Activated naive CD8-positive, alpha-beta T cell treated with anti-CD3 and anti-CD28 coated beads, Interleukin-2, amount 50 U/mL, for 24 hours (primary cell): ENCODE measurements at regions not wholly inside any gene's neighbourhood (a gene's known extent, or its start where the extent isn't known, plus 50 kb on each side); places are given as distances from the start of the nearest gene placed in this dataset.

Experiments used
- ATAC-seq: fragments of 150-1000 bp; cut with Tn5 transposase; one replicate; pipeline ENCODE4 v1.10.0; 2021
- DNase-seq: peaks from one replicate; pipeline ENCODE4 v3.0.0; 2021
- H3K27ac Mint-ChIP-seq: one replicate; pipeline ENCODE4 v1.8.0; 2021; ENCODE audit warnings: mild to moderate bottlenecking, mixed read lengths
- H3K27me3 Mint-ChIP-seq: one replicate; pipeline ENCODE4 v1.8.0; 2021; ENCODE audit warnings: mixed read lengths
- H3K36me3 Mint-ChIP-seq: one replicate; pipeline ENCODE4 v1.8.0; 2021; ENCODE audit warnings: low read depth, mixed read lengths
- H3K4me1 Mint-ChIP-seq: one replicate; pipeline ENCODE4 v1.8.0; 2021; ENCODE audit warnings: mixed read lengths
- H3K4me3 Mint-ChIP-seq: one replicate; pipeline ENCODE4 v1.8.0; 2021; ENCODE audit warnings: mild to moderate bottlenecking, moderate library complexity, mixed read lengths
- H3K9me3 Mint-ChIP-seq: one replicate; pipeline ENCODE4 v1.8.0; 2021; ENCODE audit warnings: mixed read lengths

GRCh38 chr2:238574490-238575271, 148.0 kb downstream of the ASB1 start:
- DNase-seq (no peak), ATAC-seq (no peak)
- H3K27me3 Mint-ChIP-seq: peaks cover 10% of the 10 kb centered on the region
- H3K36me3 Mint-ChIP-seq: no peaks in the 10 kb centered on the region
- H3K4me3 Mint-ChIP-seq: no peak overlapping the region
- no peaks in the 10 kb centered on the region for H3K4me1 Mint-ChIP-seq
- no peaks in the 10 kb centered on the region for H3K9me3 Mint-ChIP-seq
- H3K27ac Mint-ChIP-seq: no peak overlapping the region

- ATAC-seq: no peak
- Mint-ChIP-seq H3K27ac (no peak overlapping the region), H3K4me1 (no peaks in the 10 kb centered on the region), H3K4me3 (no peak overlapping the region), H3K9me3 (no peaks in the 10 kb centered on the region), H3K36me3 (no peaks in the 10 kb centered on the region), H3K27me3 (peaks cover 10% of the 10 kb centered on the region)
- no peak for DNase-seq
These were observed 149.9 kb downstream of the ASB1 start for GRCh38 chr2:238576674-238577073.

GRCh38 chr2:238578256-238578655, 151.5 kb downstream of the ASB1 start:
- H3K9me3 Mint-ChIP-seq: no peaks in the 10 kb centered on the region
- H3K27ac Mint-ChIP-seq: no peak overlapping the region
- no peaks in the 10 kb centered on the region for H3K4me1 Mint-ChIP-seq
- H3K36me3 Mint-ChIP-seq: no peaks in the 10 kb centered on the region
- H3K4me3 Mint-ChIP-seq: no peak overlapping the region
- H3K27me3 Mint-ChIP-seq: peaks cover 10% of the 10 kb centered on the region
- ATAC-seq (no peak), DNase-seq (no peak)

- Mint-ChIP-seq H3K4me3 (no peak overlapping the region), H3K4me1 (no peaks in the 10 kb centered on the region), H3K36me3 (no peaks in the 10 kb centered on the region), H3K27ac (no peak overlapping the region), H3K27me3 (peaks cover 7% of the 10 kb centered on the region), H3K9me3 (no peaks in the 10 kb centered on the region)
- ATAC-seq: no peak
- DNase-seq: no peak
These were observed 153.8 kb downstream of the ASB1 start for GRCh38 chr2:238580486-238580885.

- Mint-ChIP-seq H3K9me3 (no peaks in the 10 kb centered on the region), H3K4me1 (no peaks in the 10 kb centered on the region), H3K4me3 (no peak overlapping the region), H3K27ac (no peak overlapping the region), H3K27me3 (peaks cover 4% of the 10 kb centered on the region), H3K36me3 (no peaks in the 10 kb centered on the region)
- no peak for ATAC-seq
- DNase-seq: no peak
These were observed 154.4 kb downstream of the ASB1 start for GRCh38 chr2:238581126-238581525.

GRCh38 chr2:238582159-238582558, 155.4 kb downstream of the ASB1 start:
- H3K36me3 Mint-ChIP-seq: no peaks in the 10 kb centered on the region
- ATAC-seq (no peak), DNase-seq (no peak)
- no peak overlapping the region for H3K4me3 Mint-ChIP-seq
- peaks cover 4% of the 10 kb centered on the region for H3K27me3 Mint-ChIP-seq
- H3K9me3 Mint-ChIP-seq: no peaks in the 10 kb centered on the region
- no peaks in the 10 kb centered on the region for H3K4me1 Mint-ChIP-seq
- no peak overlapping the region for H3K27ac Mint-ChIP-seq

GRCh38 chr2:238584617-238585016, 157.9 kb downstream of the ASB1 start:
- Mint-ChIP-seq H3K27me3 (no peaks in the 10 kb centered on the region), H3K4me1 (no peaks in the 10 kb centered on the region), H3K9me3 (no peaks in the 10 kb centered on the region), H3K27ac (no peak overlapping the region), H3K36me3 (no peaks in the 10 kb centered on the region), H3K4me3 (no peak overlapping the region)
- DNase-seq: no peak
- ATAC-seq: no peak

GRCh38 chr2:238585836-238586821, 159.4 kb downstream of the ASB1 start:
- Mint-ChIP-seq H3K4me1 (no peaks in the 10 kb centered on the region), H3K4me3 (no peak overlapping the region), H3K27ac (no peak overlapping the region), H3K9me3 (no peaks in the 10 kb centered on the region), H3K27me3 (no peaks in the 10 kb centered on the region), H3K36me3 (no peaks in the 10 kb centered on the region)
- DNase-seq (no peak), ATAC-seq (no peak)

- Mint-ChIP-seq H3K4me3 (no peak overlapping the region), H3K4me1 (no peaks in the 10 kb centered on the region), H3K27ac (no peak overlapping the region), H3K36me3 (no peaks in the 10 kb centered on the region), H3K27me3 (peaks cover 3% of the 10 kb centered on the region), H3K9me3 (no peaks in the 10 kb centered on the region)
- no peak for ATAC-seq
- no peak for DNase-seq
These were observed 160.4 kb downstream of the ASB1 start for GRCh38 chr2:238586931-238587775.

GRCh38 chr2:238587776-238588660, 161.3 kb downstream of the ASB1 start:
- Mint-ChIP-seq H3K27ac (no peak overlapping the region), H3K4me3 (no peak overlapping the region), H3K9me3 (no peaks in the 10 kb centered on the region), H3K27me3 (peaks cover 5% of the 10 kb centered on the region), H3K36me3 (no peaks in the 10 kb centered on the region), H3K4me1 (no peaks in the 10 kb centered on the region)
- ATAC-seq: no peak
- no peak for DNase-seq

- no peak for ATAC-seq
- no peak overlapping the region for H3K4me3 Mint-ChIP-seq
- peaks cover 5% of the 10 kb centered on the region for H3K27me3 Mint-ChIP-seq
- no peak overlapping the region for H3K27ac Mint-ChIP-seq
- H3K36me3 Mint-ChIP-seq: no peaks in the 10 kb centered on the region
- no peaks in the 10 kb centered on the region for H3K4me1 Mint-ChIP-seq
- H3K9me3 Mint-ChIP-seq: no peaks in the 10 kb centered on the region
- no peak for DNase-seq
These were observed 163.1 kb downstream of the ASB1 start for GRCh38 chr2:238589591-238590460.

GRCh38 chr2:238591732-238592131, 165.0 kb downstream of the ASB1 start:
- Mint-ChIP-seq H3K9me3 (no peaks in the 10 kb centered on the region), H3K27ac (no peak overlapping the region), H3K4me3 (no peak overlapping the region), H3K36me3 (no peaks in the 10 kb centered on the region), H3K4me1 (no peaks in the 10 kb centered on the region), H3K27me3 (peaks cover 5% of the 10 kb centered on the region)
- DNase-seq (no peak), ATAC-seq (no peak)

GRCh38 chr2:238593236-238593635, 166.5 kb downstream of the ASB1 start:
- DNase-seq (no peak), ATAC-seq (no peak)
- peaks cover 5% of the 10 kb centered on the region for H3K27me3 Mint-ChIP-seq
- H3K4me1 Mint-ChIP-seq: no peaks in the 10 kb centered on the region
- H3K27ac Mint-ChIP-seq: no peak overlapping the region
- no peaks in the 10 kb centered on the region for H3K36me3 Mint-ChIP-seq
- H3K4me3 Mint-ChIP-seq: no peak overlapping the region
- H3K9me3 Mint-ChIP-seq: no peaks in the 10 kb centered on the region
